MM.1S (cell line): ENCODE measurements at regions not wholly inside any gene's neighbourhood (a gene's known extent, or its start where the extent isn't known, plus 50 kb on each side); places are given as distances from the start of the nearest gene placed in this dataset.

Experiments used
- DNase-seq: peaks from one replicate; pipeline ENCODE4 v3.0.0-alpha.2; 2015
- H2AFZ ChIP-seq: fragments of 300-600 bp; sonication (generic); 2 replicates; pipeline ENCODE4 v1.6.0; 2016; ENCODE audit warnings: antibody characterized with exemption, low read length
- H3F3A ChIP-seq: fragments of 300-600 bp; sonication (generic); 2 replicates; pipeline ENCODE4 v1.6.1; 2016; ENCODE audit warnings: mild to moderate bottlenecking, antibody characterized with exemption, low read length, moderate library complexity, mixed read lengths; ENCODE audit not compliant: insufficient read depth
- H3K27ac ChIP-seq: fragments of 300-600 bp; sonication (generic); 2 replicates; pipeline ENCODE4 v1.5.1; 2016; ENCODE audit warnings: mild to moderate bottlenecking, low read length
- H3K27me3 ChIP-seq: fragments of 300-600 bp; sonication (generic); replicated peaks from 2 replicates; pipeline ENCODE4 v1.6.0; 2016; ENCODE audit warnings: low read length; ENCODE audit not compliant: insufficient read depth
- H3K36me3 ChIP-seq: fragments of 300-600 bp; sonication (generic); replicated peaks from 2 replicates; pipeline ENCODE4 v1.6.1; 2016; ENCODE audit warnings: mild to moderate bottlenecking, low read length, mixed read lengths; ENCODE audit not compliant: insufficient read depth
- H3K4me1 ChIP-seq: fragments of 300-600 bp; sonication (generic); 2 replicates; pipeline ENCODE4 v1.6.1; 2016; ENCODE audit warnings: low read length, mixed read lengths
- H3K4me2 ChIP-seq: fragments of 300-600 bp; sonication (generic); 2 replicates; pipeline ENCODE4 v1.6.0; 2016; ENCODE audit warnings: low read depth, low read length
- H3K4me3 ChIP-seq: fragments of 300-600 bp; sonication (generic); 2 replicates; pipeline ENCODE4 v1.5.1; 2016; ENCODE audit warnings: low read length, mixed read lengths
- H3K79me2 ChIP-seq: fragments of 300-600 bp; sonication (generic); 2 replicates; pipeline ENCODE4 v1.6.1; 2016; ENCODE audit warnings: mixed run types, low read length, mixed read lengths
- H3K9ac ChIP-seq: fragments of 300-600 bp; sonication (generic); 2 replicates; pipeline ENCODE4 v1.6.1; 2016; ENCODE audit warnings: low read length, mixed read lengths
- H3K9me2 ChIP-seq: fragments of 300-600 bp; sonication (generic); replicated peaks from 2 replicates; pipeline ENCODE4 v1.6.1; 2016; ENCODE audit warnings: mild to moderate bottlenecking, low read length, mixed read lengths; ENCODE audit not compliant: insufficient read depth
- H3K9me3 ChIP-seq: fragments of 300-600 bp; sonication (generic); replicated peaks from 2 replicates; pipeline ENCODE4 v1.6.1; 2016; ENCODE audit warnings: mild to moderate bottlenecking, low read length, mixed read lengths; ENCODE audit not compliant: insufficient read depth
- H4K20me1 ChIP-seq: fragments of 300-600 bp; sonication (generic); 2 replicates; pipeline ENCODE4 v1.6.1; 2016; ENCODE audit warnings: mild to moderate bottlenecking, low read length, moderate library complexity, mixed read lengths; ENCODE audit not compliant: insufficient read depth
- CTCF ChIP-seq: fragments of 300-600 bp; sonication (generic); IDR thresholded peaks from 2 replicates; pipeline ENCODE4 v1.5.1; 2016; ENCODE audit warnings: antibody characterized with exemption, low read length, mixed read lengths
- EZH2 ChIP-seq: fragments of 300-600 bp; sonication (generic); optimal IDR thresholded peaks from 2 replicates; pipeline ENCODE3; 2017; ENCODE audit warnings: low read depth, mild to moderate bottlenecking, antibody characterized with exemption, low read length, mixed read lengths
- EZH2phosphoT487 ChIP-seq: fragments of 300-600 bp; sonication (generic); IDR thresholded peaks from 2 replicates; pipeline ENCODE4 v1.6.1; 2018; ENCODE audit warnings: antibody characterized with exemption, low read length

- peak; percentile 76 for DNase-seq
- no peak for TF ChIP-seq CTCF
Observed at GRCh38 chrX:2608638-2609430, 82.3 kb upstream of the CD99 start.

GRCh38 chrX:2607113-2607512 lies 84.0 kb upstream of the CD99 start:
- Histone ChIP-seq H3K9me2 (no peaks in the 10 kb centered on the region), H4K20me1 (no peaks in the 10 kb centered on the region), H3K79me2 (peaks cover 13% of the 10 kb centered on the region), H2AFZ (no peak overlapping the region), H3K9me3 (no peaks in the 10 kb centered on the region), H3F3A (no peaks in the 10 kb centered on the region), H3K9ac (no peak overlapping the region), H3K4me2 (no peak overlapping the region), H3K4me3 (no peak overlapping the region), H3K4me1 (no peaks in the 10 kb centered on the region), H3K27me3 (no peaks in the 10 kb centered on the region), H3K36me3 (no peaks in the 10 kb centered on the region), H3K27ac (no peak overlapping the region)
- no peak for DNase-seq
- TF ChIP-seq EZH2phosphoT487 (no peak), CTCF (no peak), EZH2 (no peak)

More at GRCh38 chrX:2608638-2609430, 82.3 kb upstream of the CD99 start:
- Histone ChIP-seq H3K9ac (peak overlapping the region; percentile 64), H3K4me2 (peak overlapping the region; percentile 66), H3K4me1 (no peaks in the 10 kb centered on the region), H3K27ac (no peak overlapping the region; the same call in 1 of the 2 replicates), H3K79me2 (peaks cover 13% of the 10 kb centered on the region), H3K9me3 (no peaks in the 10 kb centered on the region), H3K36me3 (no peaks in the 10 kb centered on the region), H3K27me3 (no peaks in the 10 kb centered on the region), H2AFZ (peak overlapping the region; percentile 74), H3K9me2 (no peaks in the 10 kb centered on the region), H3K4me3 (peak overlapping the region; percentile 79), H3F3A (no peaks in the 10 kb centered on the region), H4K20me1 (no peaks in the 10 kb centered on the region)

GRCh38 chrX:2600564-2600963 lies 90.5 kb upstream of the CD99 start:
- no peak for DNase-seq
- no peaks in the 10 kb centered on the region for H3K9me2 ChIP-seq
- no peaks in the 10 kb centered on the region for H4K20me1 ChIP-seq
- no peak overlapping the region for H3K27ac ChIP-seq
- H3K9ac ChIP-seq, result no peak overlapping the region
- no peaks in the 10 kb centered on the region for H3K36me3 ChIP-seq
- H3K79me2 ChIP-seq, result no peaks in the 10 kb centered on the region
- H3F3A ChIP-seq, result no peaks in the 10 kb centered on the region
- H3K4me2 ChIP-seq, result no peak overlapping the region
- no peaks in the 10 kb centered on the region for H3K4me1 ChIP-seq
- no peak for TF ChIP-seq CTCF
- no peak for TF ChIP-seq EZH2
- TF ChIP-seq EZH2phosphoT487, result no peak
- H3K9me3 ChIP-seq, result no peaks in the 10 kb centered on the region
- H3K4me3 ChIP-seq, result no peak overlapping the region
- H3K27me3 ChIP-seq, result no peaks in the 10 kb centered on the region
- H2AFZ ChIP-seq, result no peak overlapping the region
